Colonic mucosa (tissue), 4 donors: ENCODE measurements at regions not wholly inside any gene's neighbourhood (a gene's known extent, or its start where the extent isn't known, plus 50 kb on each side); places are given as distances from the start of the nearest gene placed in this dataset.
A peak's percentile ranks its signal among the peaks of the same experiment; 100 is the strongest.

ENCODE experiments used
- DNase-seq: peaks from one replicate; pipeline ENCODE4 v3.0.0-alpha.2; 2020
- H3K27ac ChIP-seq: fragments of 200-600 bp; one replicate; pipeline ENCODE4 v1.8.0; 2021
- H3K27me3 ChIP-seq: fragments of 200-600 bp; one replicate; pipeline ENCODE4 v1.8.0; 2021
- H3K36me3 ChIP-seq: fragments of 200-600 bp; one replicate; pipeline ENCODE4 v1.8.0; 2021
- H3K4me1 ChIP-seq: fragments of 200-600 bp; one replicate; pipeline ENCODE4 v1.8.0; 2021; ENCODE audit warnings: mild to moderate bottlenecking
- H3K4me3 ChIP-seq: fragments of 200-600 bp; one replicate; pipeline ENCODE4 v1.8.0; 2021
- H3K9ac ChIP-seq, 2 donors: one replicate each; pipeline ENCODE4 v1.7.0; 2013; ENCODE audit warnings: control low read depth in 2 of 2, low read depth in 2 of 2, low read length in 2 of 2
- H3K9me3 ChIP-seq: fragments of 200-600 bp; one replicate; pipeline ENCODE4 v1.8.0; 2021
- intact Hi-C: fragments of 100-400 bp; cut with DNase I; formaldehyde crosslinking; loops from one replicate; pipeline ENCODE4 v1.14.1; 2022
- TF ChIP-seq, protein P1 (sequence below): fragments of 200-600 bp; IDR thresholded peaks from one replicate; pipeline ENCODE4 v1.8.0; 2022; ENCODE audit warnings: antibody characterized with exemption, mild to moderate bottlenecking
- donor health status: healthy.
- donor health status: DM: no; HTN: no; CAD: no.
- donor health status: DM: no; HTN: no; CAD: no.

DNA sequence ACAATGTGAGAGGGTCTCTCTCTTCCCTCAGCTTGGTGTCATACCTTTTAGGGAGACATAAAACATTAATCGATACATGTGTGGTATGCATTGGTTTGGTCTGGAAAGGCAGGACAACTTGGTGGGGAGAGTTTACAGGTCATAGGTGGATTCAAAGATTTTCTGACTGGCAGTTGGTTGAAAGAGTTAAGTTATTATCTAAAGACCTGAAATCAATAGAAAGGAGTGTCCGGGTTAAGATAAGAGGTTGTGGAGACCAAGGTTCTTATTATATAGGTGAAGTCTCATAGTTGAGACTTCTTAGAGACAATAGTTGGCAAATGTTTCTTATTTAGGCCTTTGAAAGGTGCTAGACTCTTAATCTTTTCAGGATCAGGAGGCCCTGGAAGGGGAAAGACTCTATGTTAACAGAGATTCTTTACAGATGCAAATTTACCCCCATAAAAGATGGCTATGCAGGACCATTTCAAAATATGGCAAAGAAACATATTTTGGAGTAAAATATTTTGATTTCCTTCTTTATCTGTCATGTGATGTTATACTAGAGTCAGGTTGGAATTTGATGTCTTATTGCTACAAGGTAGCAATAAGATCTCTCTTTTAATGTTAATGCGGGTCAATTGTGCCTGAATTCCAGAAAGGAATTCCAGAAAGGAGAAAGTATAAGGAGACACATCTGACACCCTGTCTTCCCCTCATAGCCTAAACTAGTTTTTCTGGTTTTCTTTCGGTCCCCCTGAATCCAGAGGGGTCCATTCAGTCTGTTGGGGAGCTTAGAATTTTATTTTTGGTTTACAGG is 59.2 kb upstream of the RCBTB2 start:
- DNase-seq: no peak
- intact Hi-C loops: no loop called here
- H3K27me3 ChIP-seq: no peaks in the 10 kb centered on the region
- no peak overlapping the region for H3K9ac ChIP-seq
- H3K36me3 ChIP-seq: no peaks in the 10 kb centered on the region
- no peak overlapping the region for H3K27ac ChIP-seq
- no peak overlapping the region for H3K4me3 ChIP-seq
- H3K4me1 ChIP-seq: no peaks in the 10 kb centered on the region
- H3K9me3 ChIP-seq: no peaks in the 10 kb centered on the region
- TF ChIP-seq, protein P1, sequence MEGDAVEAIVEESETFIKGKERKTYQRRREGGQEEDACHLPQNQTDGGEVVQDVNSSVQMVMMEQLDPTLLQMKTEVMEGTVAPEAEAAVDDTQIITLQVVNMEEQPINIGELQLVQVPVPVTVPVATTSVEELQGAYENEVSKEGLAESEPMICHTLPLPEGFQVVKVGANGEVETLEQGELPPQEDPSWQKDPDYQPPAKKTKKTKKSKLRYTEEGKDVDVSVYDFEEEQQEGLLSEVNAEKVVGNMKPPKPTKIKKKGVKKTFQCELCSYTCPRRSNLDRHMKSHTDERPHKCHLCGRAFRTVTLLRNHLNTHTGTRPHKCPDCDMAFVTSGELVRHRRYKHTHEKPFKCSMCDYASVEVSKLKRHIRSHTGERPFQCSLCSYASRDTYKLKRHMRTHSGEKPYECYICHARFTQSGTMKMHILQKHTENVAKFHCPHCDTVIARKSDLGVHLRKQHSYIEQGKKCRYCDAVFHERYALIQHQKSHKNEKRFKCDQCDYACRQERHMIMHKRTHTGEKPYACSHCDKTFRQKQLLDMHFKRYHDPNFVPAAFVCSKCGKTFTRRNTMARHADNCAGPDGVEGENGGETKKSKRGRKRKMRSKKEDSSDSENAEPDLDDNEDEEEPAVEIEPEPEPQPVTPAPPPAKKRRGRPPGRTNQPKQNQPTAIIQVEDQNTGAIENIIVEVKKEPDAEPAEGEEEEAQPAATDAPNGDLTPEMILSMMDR: no peak

DNA sequence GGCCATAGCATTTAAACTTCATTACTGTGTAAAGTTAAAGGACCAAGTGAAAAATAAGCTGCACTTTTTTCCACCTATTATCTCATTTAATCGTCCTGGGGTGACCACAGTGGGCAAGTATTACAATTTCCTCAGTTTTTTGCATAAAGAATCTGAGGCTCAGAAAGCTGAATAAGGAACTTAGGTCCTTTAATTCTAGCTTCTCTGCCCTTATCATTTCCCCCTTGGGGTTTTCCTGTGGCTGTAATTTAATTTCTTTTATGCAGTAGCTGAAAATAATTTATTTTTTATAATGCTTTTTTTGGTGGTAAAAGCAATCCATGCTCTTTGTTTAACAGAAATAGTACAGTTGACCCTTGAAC is 59.8 kb upstream of the RCBTB2 start:
- intact Hi-C loops: no loop called here
- DNase-seq: no peak
- Histone ChIP-seq H3K36me3 (no peaks in the 10 kb centered on the region), H3K27me3 (no peaks in the 10 kb centered on the region), H3K9ac (no peak overlapping the region), H3K4me3 (no peak overlapping the region), H3K27ac (no peak overlapping the region), H3K4me1 (no peaks in the 10 kb centered on the region), H3K9me3 (no peaks in the 10 kb centered on the region)
- TF ChIP-seq, protein P1: no peak

DNA sequence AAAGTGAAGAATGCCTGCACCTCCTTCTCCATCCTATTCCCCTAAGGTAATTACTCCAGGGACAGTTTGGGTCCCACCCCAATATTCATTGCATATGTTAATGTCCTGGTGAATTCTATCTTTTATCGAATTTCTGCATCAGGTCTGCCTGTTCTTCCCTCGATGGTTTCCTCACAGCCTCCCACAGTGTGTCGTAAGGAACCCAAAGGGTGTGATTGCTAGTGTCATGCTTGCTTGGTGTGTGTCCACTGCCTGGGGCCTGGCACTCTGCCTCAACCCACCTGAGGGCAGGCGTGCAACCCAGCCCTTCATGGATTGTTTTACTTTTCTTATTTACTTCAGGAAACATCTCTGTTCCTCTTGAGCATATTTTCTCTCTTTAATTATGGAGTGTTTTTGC is 60.2 kb upstream of the CYSLTR2 start:
- Histone ChIP-seq H3K9me3 (no peaks in the 10 kb centered on the region), H3K4me1 (no peaks in the 10 kb centered on the region), H3K27ac (no peak overlapping the region), H3K27me3 (no peaks in the 10 kb centered on the region), H3K9ac (no peak overlapping the region), H3K4me3 (no peak overlapping the region), H3K36me3 (no peaks in the 10 kb centered on the region)
- no peak for DNase-seq
- TF ChIP-seq, protein P1: no peak
- intact Hi-C loops: no loop called here

DNA sequence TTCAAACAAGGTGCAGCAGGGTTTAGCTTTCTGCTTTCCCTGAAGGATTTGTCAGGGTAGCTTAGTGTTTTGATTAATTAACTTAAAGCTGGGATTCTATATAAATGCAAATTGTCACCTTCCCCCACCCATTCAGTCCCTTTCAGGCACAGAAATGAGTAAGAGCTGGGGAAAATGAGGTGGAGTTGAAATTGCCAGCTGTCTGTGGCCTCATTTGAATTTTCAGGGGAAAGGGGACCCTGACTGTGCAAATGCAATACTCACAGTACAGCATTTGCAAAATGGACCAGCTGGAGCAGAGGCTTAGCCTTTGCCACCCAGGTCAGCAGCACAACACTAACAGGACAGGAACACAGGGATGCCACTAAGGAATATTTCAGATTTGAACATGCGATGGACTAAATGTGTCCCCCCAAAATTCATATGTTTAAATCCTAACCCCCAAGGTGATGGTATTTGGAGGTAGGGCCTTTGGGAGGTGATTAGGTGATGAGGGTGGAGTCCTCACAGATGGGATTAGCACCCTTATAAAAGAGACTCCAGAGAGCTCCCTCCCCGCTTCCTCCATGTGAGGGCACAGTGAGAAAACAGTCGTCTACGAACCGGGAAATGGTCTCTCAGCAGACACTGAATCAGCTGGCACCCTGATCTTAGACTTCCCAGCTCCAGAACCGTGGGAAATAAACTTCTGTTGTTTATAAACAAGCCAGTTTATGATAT is 59.5 kb upstream of the CYSLTR2 start:
- no peak overlapping the region for H3K4me3 ChIP-seq
- no peak overlapping the region for H3K27ac ChIP-seq
- no peak for DNase-seq
- TF ChIP-seq, protein P1: no peak
- H3K27me3 ChIP-seq: no peaks in the 10 kb centered on the region
- H3K4me1 ChIP-seq: no peaks in the 10 kb centered on the region
- H3K36me3 ChIP-seq: no peaks in the 10 kb centered on the region
- intact Hi-C loops: no loop called here
- H3K9ac ChIP-seq: no peak overlapping the region
- no peaks in the 10 kb centered on the region for H3K9me3 ChIP-seq

DNA sequence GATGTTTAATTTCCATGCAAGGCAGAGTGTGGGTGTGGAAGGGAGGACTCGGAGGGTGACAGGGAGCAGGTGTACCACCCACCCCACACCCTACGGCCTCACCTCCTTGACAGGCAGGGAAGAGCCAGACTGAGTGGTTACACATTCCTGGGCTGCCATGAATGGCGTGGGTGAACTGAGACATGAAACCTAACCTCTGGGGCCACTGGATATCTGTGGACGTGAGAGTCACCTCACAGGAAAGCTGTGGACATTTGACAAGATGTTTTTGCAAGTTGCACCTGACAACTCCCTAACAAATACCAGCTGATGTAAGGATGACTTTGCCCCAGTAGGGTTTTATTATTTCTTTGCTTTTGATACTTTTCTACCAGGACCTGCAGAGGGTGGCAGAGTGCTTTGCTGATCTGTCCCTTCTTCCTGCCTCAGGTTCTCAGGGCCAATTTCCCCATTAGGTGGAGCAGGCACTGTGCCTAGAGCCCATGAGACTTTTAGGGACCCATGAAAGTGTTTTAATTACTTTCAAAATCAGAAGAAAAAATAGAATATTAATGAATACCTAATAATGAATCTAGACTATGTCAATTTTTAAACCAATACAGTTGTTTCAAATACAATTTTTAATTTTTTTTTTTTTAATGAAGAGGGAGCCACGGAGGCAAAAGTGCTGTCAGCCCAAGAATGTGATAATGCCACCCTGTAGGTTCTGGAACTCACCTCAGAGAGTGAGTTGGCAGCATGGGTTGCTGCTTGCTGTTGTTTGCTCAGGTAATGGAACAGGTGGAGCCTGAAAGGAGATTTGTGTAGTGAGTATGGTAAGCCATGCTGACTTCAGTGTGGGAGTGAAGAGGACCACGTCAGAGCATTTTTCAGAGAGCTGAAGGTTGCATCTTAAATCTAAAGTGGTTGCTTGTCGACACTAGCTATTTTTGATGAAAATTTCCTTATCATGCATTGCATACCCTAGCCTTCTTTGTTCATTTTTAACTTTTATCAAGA is 58.0 kb upstream of the CYSLTR2 start:
- DNase-seq: peak; percentile 68
- H3K9ac ChIP-seq: no peak overlapping the region
- no peak overlapping the region for H3K4me3 ChIP-seq
- no peak overlapping the region for H3K27ac ChIP-seq
- H3K9me3 ChIP-seq: no peaks in the 10 kb centered on the region
- H3K27me3 ChIP-seq: no peaks in the 10 kb centered on the region
- intact Hi-C loops: loop anchor here (2.0 to 5.0 kb wide), 2 partner anchors 52 to 135 kb away; no protein-coding TSS in a partner anchor
- TF ChIP-seq, protein P1: peak; percentile 63
- H3K36me3 ChIP-seq: no peaks in the 10 kb centered on the region
- no peaks in the 10 kb centered on the region for H3K4me1 ChIP-seq
